ENCODE measurements at regions not wholly inside any gene's neighbourhood (a gene's known extent, or its start where the extent isn't known, plus 50 kb on each side); places are given as distances from the start of the nearest gene placed in this dataset.
A peak's percentile ranks its signal among the peaks of the same experiment; 100 is the strongest.

DNA sequence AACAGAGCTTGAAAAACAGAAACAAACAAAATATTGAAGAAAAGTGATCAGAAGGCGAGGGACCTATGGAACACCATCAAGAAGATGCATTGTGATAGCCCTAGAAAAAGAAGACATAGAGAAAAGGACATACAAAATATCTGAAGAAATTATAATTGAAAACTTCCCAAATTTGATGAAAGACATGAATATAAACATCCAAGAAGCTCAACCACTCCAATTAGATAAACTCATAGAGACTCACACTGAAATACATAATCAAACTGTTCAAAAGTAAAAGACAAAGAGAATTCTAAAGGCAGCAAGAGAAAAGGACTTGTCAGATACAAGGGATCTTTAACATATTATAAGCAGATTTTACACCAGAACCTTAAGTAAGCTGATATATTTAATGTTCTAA lies 869.8 kb downstream of the PCDH18 start:
- no peak for DNase-seq (ENCODE audit: low read depth)

DNA sequence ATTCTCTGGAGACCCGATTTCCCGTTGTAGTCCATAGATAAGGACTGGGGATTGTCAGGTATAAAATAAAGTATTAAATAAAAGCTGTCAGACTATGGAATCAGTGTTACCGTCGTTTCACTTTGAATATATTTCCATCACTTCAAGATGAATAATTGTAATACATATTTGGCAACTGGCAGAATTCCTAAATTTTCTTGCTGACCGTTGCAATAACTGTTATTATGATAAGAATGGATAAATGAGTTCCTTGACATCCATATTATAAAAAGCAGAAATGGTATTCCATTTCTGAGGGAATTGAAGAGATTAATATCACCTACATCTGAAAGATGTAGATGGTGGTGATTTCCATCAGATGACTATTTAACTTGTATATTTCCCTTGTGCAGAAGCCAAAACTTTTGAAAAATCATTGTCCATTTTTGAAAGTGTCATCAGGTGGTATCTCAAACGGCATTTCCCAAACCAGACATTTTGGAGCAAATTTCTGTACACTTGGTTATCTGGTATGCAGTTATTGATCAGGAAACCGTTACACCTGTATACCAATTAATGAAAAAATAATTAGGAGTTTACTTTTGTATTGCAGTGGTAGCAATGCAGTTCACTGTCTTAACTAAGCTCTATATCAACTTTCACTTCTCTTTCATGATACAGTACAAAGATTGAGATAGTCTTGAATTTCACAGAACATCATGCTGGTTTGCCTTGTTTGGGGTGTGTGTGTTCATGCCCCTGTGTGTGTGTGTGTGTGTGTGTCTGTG lies 878.5 kb downstream of the PCDH18 start:
- DNase-seq (ENCODE audit: low read depth) = no peak

DNA sequence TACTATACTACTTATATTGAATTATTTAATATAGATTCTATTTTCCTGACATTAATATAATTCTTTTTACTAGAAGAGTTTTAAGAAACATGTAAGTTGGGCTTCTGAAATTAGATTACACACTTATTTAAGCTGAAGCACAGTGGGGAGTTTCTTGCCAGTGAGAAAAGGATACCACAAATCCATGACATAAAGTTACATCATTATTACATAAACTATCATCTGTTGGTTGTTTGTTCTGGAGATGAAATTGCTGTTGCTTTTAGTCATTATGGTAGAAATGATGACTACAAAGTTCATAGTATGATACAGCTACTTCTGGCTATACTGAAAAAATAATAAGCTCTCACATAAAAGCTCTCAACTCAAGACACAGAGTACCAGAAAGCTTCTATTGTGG lies 880.4 kb downstream of the PCDH18 start:
- DNase-seq (ENCODE audit: low read depth) = no peak

DNA sequence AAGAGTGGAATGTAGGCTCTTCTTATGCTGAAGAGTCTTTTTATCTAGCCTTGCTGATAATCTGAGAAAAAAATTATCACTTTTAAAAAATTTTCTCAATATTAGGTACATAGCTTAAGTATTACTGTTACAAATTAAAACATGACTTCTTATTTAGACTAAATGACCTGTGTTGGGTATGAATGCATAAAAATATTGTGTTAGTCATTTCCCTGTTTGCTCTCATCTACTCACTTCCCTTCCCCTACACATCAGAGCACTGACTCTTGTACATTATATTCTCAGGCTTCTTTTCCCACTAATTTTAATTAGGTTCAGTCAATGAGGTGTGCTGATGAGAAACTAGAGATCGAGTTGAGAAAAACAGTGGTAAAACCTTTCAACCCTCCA lies 881.0 kb downstream of the PCDH18 start:
- no peak for DNase-seq (ENCODE audit: low read depth)

DNA sequence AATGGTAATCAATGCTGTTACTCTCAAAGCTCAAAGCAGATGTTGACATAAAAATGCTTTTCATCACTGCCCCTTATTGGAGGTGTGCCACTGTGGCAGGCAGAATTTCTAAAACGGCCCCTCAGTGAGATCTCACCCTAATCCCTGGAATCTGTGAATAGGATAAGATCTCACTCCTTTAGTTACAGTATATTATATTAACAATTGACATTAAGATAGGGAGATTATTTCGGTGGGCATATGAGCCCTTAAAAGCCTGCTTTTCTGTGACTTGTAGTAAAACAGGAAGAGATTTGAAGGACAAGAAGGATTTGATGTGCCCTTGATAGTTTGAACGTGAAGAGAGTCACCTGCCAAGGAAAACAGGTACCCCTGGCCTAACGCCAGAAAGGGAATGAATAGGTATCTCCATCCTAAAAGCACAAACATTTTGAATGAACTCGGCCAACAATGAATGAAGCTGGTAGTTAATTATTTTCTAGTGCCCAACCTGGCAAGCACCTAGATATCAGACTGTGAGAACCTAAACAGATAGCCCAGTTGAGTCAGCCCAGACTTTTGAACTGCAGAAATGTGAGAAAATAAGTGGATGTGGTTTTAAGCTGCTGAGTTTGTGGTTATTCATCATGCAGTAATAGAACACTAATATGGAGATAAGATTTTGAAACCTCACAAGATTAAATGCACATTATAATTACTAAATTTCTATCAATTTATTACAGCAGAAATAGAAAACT lies 881.6 kb downstream of the PCDH18 start:
- DNase-seq (ENCODE audit: low read depth) = no peak

DNA sequence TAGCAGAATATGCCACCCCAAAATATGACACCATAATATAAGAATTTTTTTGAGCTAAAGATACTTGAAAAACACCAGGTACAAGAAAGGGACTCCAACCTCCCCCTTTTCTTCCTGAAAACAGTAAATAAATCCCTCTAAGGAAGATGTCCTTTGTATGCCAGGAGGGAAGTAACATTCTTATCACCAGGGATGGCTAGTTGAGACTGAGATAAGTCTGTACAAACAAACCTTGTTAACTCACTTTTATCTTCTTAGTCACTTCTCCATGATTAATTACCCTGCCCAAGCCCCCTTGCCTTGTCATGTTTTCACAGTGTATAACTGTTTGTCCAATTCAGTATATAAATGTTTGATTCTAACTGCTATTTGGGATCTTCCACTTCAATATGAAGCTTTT lies 888.0 kb downstream of the PCDH18 start:
- no peak for DNase-seq (ENCODE audit: low read depth)

DNA sequence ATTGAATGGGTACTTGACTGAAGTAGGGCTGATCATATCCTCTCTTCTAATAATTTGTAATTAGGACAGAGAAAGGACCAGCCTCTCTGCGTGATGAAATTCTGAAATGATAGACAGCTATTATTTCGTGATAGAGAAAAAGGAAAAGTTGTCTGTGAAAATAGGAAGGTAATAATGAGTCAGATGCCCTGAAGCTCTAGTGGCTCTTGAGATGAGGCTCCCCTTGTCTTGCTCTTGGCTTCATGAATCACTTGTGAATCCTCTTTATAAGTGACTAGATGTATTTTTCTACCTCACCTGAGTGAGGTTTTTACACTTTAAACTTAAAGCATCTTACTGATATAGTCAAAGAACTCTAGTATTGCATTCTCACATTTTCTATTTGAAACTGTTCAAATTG lies 888.9 kb downstream of the PCDH18 start:
- no peak for DNase-seq (ENCODE audit: low read depth)

DNA sequence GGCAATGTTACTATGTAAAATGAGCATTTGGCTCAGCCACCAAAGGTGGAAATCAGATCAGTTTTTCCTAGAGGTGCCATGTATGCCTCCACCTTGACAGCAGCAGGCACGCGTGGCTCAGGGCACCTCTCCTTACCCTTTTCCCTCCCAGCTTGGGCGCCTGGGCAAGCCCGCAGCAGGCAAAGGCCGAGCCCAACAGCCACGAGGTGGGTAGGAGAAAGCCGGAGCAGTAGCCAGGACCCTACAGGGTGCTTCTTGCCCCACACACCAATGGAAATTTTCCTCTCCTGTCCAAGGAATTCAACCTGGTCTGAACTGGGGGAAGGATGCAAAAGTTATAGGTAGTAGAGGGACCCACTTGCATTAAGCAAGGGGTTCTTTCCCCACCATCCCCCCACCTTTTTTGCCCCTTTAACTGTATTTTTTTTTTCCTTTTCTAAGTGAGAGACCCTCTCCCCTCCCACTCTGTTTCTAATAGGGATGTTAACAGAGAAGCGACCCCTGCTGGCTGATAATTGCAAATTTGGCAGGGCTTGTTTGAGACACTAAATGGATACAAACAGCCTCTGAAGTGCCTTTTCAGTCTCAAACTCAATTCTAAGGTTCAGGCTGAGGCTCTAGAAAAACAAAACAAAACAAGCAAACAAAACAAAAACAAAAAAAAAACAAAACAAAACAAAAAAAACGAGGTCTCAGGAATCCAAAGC lies 895.1 kb downstream of the PCDH18 start:
- DNase-seq (ENCODE audit: low read depth) = peak; percentile 18

DNA sequence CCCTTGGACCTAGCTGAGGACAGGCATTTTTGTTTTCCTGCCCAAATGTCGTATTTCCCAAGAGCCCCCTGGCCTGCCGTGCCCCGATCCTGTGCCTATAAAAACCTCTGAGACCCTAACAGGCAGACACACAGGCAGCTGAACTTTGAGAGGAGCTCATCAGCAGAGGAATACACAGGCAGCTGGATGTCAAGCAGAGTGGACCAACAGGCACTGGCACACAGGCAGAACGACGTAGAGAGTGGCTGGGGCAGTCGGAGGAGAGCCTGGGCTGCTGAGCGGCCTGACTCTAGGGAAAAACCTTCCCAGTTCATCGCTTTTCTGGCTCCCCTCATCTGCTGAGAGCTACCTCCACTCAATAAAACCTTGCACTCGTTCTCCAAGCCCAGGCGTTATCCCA lies 896.1 kb downstream of the PCDH18 start:
- DNase-seq (ENCODE audit: low read depth) = no peak

DNA sequence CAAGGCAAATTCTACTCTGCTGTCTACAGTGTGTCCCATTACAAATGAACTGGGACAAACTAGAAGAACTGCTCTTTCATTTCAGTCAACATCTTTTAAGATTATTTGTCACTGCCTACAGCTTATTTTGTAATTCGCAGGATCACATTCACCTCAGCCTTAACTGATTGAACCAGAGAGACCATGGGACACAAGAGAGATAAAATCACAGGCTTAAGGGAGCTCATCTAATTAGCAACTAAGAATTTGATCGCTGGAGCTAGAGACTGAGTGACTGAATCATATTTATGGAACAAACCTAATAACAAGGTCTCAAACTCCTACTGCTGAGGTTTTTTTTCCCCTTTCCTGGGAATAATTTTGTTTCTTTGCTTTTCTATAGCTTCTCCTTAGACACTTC lies 898.2 kb downstream of the PCDH18 start:
- DNase-seq (ENCODE audit: low read depth) = no peak

DNA sequence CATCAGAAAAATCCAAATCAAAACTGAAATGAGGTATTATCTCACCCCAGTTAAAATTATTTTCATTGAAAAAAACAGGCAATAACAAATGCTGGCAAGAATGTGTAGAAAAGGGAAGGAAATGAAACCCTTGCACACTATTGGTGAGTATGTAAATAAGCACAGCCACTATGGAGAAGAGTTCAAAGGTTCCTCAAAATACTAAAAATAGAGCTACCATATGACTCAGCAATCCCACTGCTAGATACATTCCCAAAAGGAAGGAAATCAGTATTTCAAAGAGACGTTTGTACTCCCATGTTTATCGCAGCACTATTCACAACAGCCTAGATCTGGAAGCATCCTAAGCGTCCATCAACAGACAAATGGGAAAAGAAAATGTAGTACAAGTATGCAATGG lies 932.4 kb downstream of the PCDH18 start:
- no peak for DNase-seq (ENCODE audit: low read depth)

DNA sequence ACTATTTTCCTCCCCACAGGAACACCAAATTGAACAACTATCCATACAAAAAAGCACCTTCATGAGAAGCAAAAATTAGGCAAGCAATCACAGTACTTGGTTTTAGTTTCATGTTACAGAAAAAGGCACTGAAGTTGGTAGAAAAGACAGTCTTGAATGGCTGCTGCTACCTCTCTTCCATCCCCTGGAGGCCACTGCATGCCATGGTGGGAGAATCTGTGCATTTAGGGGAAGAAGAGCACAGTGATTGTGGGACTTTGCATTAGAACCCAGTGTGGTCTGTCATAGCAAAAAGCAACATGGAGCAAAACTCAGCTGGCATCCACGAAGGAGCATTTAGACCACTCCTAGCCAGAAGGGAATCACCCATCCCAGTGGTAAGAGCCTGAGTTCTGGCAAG lies 941.9 kb downstream of the PCDH18 start:
- DNase-seq (ENCODE audit: low read depth) = no peak

DNA sequence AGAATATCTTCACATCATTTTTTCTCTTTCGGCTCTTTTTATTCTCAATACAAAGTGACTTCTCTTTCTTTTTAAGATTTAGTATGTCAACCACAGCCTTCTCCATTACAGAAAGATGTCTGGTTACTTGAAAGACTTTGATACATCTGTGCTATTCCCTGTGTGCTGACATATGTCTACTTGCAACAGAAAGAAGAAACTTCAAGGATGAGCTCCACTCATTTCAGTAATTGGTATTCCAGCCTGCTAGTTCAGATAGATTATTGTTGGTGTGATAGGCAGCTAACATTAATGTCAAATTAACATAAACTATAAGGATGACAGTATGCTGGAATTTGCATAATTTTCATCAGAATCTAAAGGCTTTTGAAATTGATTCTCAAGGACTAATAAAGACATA lies 948.7 kb downstream of the PCDH18 start:
- DNase-seq (ENCODE audit: low read depth) = no peak

DNA sequence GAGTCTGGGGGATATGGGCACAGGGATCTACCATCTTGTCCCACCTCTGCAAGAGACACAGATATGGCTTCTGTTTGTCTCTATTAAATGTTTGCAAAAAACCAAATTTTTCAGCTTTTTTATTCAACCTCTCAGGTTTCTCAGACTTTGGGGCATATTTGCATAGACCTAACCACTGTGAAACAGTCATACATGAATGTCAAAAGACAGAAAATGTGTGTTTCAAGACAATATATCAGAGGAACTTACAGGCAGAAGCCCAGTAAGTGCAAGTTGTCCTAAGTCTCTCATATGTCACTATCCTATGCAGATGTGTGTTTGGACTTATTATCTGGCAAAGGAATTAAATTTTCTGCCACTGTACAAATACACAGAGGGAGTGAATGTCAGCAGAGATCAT lies 951.2 kb downstream of the PCDH18 start:
- no peak for DNase-seq (ENCODE audit: low read depth)

DNA sequence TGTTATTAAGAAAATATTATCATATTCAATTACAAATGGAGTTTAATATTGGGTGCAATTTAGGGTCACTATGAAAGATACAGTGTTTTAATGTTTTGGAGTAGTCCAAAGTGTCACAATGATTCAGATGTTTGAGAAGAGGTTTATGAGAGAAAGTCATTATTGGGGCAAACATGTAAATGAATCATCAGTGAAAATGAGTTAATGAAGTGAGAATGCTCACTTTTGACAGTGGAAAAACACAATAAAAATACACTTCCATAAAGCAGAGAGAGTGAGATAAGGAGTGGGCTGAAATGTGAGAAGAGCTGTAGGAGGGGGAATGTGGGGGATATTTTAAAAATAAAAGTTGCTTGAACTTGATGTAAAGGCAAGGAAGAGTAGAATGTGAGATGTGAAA lies 957.1 kb downstream of the PCDH18 start:
- no peak for DNase-seq (ENCODE audit: low read depth)

DNA sequence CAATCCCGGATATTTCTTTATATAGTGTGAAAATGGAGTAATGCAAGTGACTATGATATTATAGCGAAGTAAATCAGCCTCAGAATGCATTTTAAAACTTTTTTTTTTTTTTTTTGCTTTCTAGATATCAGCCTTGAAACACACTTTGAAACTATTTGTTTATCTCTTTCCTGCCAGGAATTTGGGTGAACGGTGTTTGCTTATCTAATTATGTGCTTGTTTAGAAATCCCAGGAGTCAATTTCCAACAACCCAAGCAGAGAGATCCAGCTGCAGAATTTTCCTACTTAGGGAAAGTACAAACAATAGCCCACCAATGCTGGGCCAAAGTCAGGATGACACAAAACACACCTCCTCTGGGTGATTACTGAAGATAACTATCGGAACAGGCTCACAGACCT lies 958.8 kb downstream of the PCDH18 start:
- DNase-seq (ENCODE audit: low read depth) = no peak

DNA sequence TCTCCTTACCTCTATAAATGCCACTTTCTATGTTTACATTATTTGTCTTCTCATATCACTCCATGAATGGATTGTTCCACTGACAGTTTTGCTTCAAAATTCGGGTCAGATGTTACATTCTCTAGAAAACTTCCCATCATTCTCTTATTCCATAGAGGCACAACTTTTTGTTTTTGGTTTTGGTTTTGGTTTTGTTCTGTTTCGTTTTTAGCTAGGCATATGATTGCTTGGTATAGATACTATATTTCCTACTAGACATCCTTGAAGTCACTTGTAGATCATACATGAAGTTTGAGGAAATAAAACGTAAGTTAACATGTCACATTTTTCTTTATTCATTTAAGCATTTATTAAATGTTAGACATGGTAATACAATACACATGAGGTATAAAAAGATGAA lies 961.0 kb downstream of the PCDH18 start:
- no peak for DNase-seq (ENCODE audit: low read depth)

DNA sequence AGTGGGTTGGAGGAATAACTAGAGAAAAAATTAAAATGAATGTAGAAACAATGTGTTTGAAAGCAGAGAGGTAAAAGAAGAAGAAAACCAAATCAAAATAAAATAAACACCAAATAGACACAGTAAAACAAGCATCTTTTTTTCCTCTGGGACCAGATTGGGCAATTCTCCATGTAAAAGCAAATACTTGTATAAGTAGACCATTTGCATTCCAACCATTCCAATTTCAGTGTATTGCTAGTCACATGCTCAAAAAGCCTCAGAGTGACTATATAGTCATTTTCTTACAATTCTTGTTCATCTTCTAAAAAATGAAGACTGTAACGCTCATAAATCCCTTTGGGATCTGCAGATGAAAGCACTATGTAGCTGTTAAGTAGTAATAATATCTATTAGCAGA lies 969.5 kb downstream of the PCDH18 start:
- DNase-seq (ENCODE audit: low read depth) = no peak

DNA sequence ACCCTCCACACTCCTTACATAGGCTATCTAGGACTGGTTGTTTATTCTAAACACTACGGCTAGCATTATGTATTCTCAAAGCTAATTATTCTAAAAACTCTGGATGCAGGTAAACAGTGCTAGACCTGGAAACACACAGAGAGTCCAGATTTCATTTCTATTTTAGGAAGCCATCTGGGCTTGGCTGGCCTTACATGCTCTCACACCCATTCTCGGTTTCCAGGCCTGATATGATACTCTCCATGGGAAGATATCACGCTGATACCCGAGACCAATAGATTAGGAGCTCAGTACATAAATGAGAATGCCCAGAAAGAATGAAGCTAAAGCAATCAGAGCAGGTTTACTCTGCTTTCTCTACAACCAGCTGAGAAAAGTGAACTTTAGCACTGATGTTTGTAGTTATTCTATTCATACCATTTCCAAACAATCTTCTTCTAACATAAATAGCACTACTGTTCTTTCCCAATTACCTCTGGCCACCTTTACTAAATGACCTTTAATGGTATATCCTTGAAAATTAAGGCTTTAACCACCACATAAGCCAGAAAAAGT lies 973.3 kb downstream of the PCDH18 start:
- DNase-seq (ENCODE audit: low read depth) = no peak

DNA sequence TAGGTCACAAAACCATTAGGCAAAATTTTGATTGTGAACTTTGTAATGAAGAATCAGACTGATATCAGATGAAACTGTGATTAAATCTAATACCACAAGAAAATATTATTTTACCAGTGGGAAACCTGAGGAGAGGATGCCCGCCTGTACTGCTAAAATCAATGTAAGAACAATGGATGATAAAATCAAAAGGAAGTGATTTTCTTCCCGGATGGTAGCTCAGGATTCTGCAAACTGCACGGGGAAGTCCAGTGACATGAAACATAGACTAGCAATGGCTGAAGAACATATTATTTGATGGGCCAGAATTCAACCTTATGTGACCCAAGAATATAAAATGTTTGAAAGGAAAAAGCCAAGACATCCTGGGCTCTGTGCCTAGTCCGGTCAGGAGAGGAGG lies 974.9 kb downstream of the PCDH18 start:
- no peak for DNase-seq (ENCODE audit: low read depth)

DNA sequence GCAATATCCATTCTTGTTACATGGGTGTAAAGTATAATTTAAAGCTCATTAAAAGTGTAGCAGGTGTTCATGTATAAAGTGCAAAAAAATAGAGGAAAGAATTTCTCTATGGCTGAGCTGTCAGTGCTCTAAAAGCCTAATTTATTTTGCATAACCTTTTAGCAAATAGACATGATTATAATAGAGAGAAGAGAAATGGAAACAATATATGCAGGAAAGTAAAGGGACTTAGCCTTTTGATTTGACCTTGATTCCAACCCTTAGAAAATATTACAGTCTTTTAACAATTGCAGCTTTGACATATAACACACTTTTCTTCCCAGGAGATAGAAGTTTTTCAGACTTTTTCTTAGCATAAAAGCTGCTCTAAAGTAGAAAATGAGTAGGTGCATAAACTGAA lies 978.3 kb downstream of the PCDH18 start:
- no peak for DNase-seq (ENCODE audit: low read depth)

DNA sequence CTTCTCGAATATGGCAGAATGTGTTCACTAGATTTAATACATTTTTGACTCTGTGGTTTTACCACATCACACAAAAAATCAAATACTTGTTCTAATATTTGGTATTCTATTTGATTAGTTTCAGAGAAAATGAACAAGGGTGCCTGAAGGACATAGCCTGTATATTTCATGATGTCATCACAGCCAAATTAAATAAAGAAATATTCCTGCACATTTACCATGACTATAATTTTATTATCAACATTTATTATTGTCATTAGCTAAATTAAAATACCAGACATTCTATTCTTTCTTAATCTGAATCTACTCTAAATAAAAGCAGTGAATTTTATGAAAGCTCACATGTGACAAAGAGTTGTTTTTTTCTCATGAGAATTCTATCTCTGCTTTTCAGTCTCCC lies 980.5 kb downstream of the PCDH18 start:
- no peak for DNase-seq (ENCODE audit: low read depth)

DNA sequence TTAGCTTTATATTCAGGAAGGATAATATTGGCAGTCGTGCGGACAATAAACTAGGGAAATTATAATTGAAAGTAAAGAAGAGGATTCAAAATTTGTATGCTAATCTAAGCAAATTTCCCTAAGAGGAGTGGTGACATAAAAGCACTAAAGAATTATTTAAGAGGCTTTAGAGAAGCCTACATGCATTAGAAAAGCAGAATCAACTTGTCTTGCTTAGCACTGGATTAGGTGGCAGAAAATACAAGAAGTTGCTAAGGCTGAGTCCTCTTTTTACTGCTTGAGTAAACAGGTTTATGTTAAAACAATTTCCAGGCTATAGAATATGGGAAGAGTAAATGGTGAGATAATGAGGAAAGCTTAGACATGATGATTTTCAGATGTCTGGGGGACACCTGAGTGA lies 991.5 kb downstream of the PCDH18 start:
- DNase-seq (ENCODE audit: low read depth) = no peak

Measured in CMK (cell line).